ENCODE measurements at regions not wholly inside any gene's neighbourhood (a gene's known extent, or its start where the extent isn't known, plus 50 kb on each side); places are given as distances from the start of the nearest gene placed in this dataset.

DNA sequence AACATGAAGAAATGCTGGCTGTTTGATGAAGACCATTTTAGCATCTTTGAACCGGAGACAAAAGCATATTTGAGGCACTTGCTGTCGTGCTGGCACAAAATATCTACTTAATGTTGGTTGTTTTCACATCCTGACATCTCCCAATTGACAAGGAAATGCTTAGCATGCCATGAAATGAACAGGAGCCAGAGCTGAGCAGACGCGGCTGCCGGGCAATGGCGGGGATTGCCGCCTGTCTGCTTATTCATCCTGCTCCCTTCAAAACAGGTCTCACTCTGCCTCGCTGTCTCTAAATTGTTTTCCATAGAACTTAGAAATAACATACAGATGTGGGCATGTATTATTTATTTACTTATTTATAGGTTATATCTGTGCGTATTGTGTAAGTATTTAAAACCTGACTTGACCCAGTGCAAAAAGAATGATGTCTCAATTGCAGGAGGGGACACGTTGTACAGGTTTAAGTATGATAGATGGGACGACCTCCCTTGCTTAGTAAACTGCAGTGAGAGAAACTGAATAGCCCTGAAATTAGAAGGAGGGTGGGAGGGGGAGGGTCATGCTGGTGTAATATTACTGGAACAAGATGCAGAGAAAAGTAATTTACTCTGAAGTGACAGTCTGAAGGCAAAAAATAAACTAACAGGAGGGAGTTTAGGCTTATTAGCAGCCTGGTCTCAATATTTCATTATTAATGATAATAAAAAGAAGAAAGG lies 590.4 kb upstream of the PLXNA2 start:
- H3K9ac ChIP-seq (ENCODE audit: low read length in 3 of 3) = no peak overlapping the region
- H3K9me3 ChIP-seq (ENCODE audit: control insufficient read depth in 2 of 3, insufficient read depth in 1 of 3, low read length in 3 of 3) = no peaks in the 10 kb centered on the region
- no peak overlapping the region for H3K27ac ChIP-seq (ENCODE audit: low read depth in 2 of 2, low read length in 2 of 2)
- H3K4me1 ChIP-seq (ENCODE audit: control insufficient read depth in 2 of 3, insufficient read depth in 2 of 3, low read depth in 1 of 3, low read length in 3 of 3) = peaks cover 0 to 4% (median 0%) of the 10 kb centered on the region in 3 donors
- TF ChIP-seq CTCF (IDR thresholded peaks at IDR 0.05; ENCODE audit: borderline replicate concordance, extremely low read depth, insufficient read depth) = no peak
- H3K4me3 ChIP-seq (ENCODE audit: low read length in 3 of 3) = no peak overlapping the region
- no peaks in the 10 kb centered on the region for H3K36me3 ChIP-seq (ENCODE audit: control insufficient read depth in 2 of 3, insufficient read depth in 3 of 3, low read length in 3 of 3)
- DNase-seq (peak in 4 of 5 donors; percentile 75 to 92 (median 87)), FAIRE-seq (no peak)
- intact Hi-C loops (cut with DNase I) = no loop called here
- H3K27me3 ChIP-seq (ENCODE audit: control insufficient read depth, insufficient read depth, low read length) = no peaks in the 10 kb centered on the region

- DNase-seq (peak in 4 of 5 donors; percentile 62 to 82 (median 74)), FAIRE-seq (no peak)
- peaks cover 0 to 4% (median 0%) of the 10 kb centered on the region in 3 donors for H3K4me1 ChIP-seq (ENCODE audit: control insufficient read depth in 2 of 3, insufficient read depth in 2 of 3, low read depth in 1 of 3, low read length in 3 of 3)
- intact Hi-C loops (cut with DNase I) = no loop called here
- H3K27me3 ChIP-seq (ENCODE audit: control insufficient read depth, insufficient read depth, low read length) = no peaks in the 10 kb centered on the region
- H3K27ac ChIP-seq (ENCODE audit: low read depth in 2 of 2, low read length in 2 of 2) = no peak overlapping the region
- no peaks in the 10 kb centered on the region for H3K36me3 ChIP-seq (ENCODE audit: control insufficient read depth in 2 of 3, insufficient read depth in 3 of 3, low read length in 3 of 3)
- TF ChIP-seq CTCF (IDR thresholded peaks at IDR 0.05; ENCODE audit: borderline replicate concordance, extremely low read depth, insufficient read depth) = no peak
- H3K4me3 ChIP-seq (ENCODE audit: low read length in 3 of 3) = no peak overlapping the region
- no peaks in the 10 kb centered on the region for H3K9me3 ChIP-seq (ENCODE audit: control insufficient read depth in 2 of 3, insufficient read depth in 1 of 3, low read length in 3 of 3)
- H3K9ac ChIP-seq (ENCODE audit: low read length in 3 of 3) = no peak overlapping the region
Observed at GRCh38 chr1:208835097-208835463, 590.9 kb upstream of the PLXNA2 start.

GRCh38 chr1:208835781-208836180 lies 591.6 kb upstream of the PLXNA2 start:
- H3K27ac ChIP-seq (ENCODE audit: low read depth in 2 of 2, low read length in 2 of 2) = no peak overlapping the region
- intact Hi-C loops (cut with DNase I) = no loop called here
- no peaks in the 10 kb centered on the region for H3K36me3 ChIP-seq (ENCODE audit: control insufficient read depth in 2 of 3, insufficient read depth in 3 of 3, low read length in 3 of 3)
- no peak overlapping the region for H3K9ac ChIP-seq (ENCODE audit: low read length in 3 of 3)
- H3K27me3 ChIP-seq (ENCODE audit: control insufficient read depth, insufficient read depth, low read length) = no peaks in the 10 kb centered on the region
- H3K9me3 ChIP-seq (ENCODE audit: control insufficient read depth in 2 of 3, insufficient read depth in 1 of 3, low read length in 3 of 3) = no peaks in the 10 kb centered on the region
- DNase-seq (no peak), FAIRE-seq (no peak)
- no peak overlapping the region for H3K4me3 ChIP-seq (ENCODE audit: low read length in 3 of 3)
- H3K4me1 ChIP-seq (ENCODE audit: control insufficient read depth in 2 of 3, insufficient read depth in 2 of 3, low read depth in 1 of 3, low read length in 3 of 3) = peaks cover 0 to 4% (median 0%) of the 10 kb centered on the region in 3 donors
- TF ChIP-seq CTCF (IDR thresholded peaks at IDR 0.05; ENCODE audit: borderline replicate concordance, extremely low read depth, insufficient read depth) = no peak

DNA sequence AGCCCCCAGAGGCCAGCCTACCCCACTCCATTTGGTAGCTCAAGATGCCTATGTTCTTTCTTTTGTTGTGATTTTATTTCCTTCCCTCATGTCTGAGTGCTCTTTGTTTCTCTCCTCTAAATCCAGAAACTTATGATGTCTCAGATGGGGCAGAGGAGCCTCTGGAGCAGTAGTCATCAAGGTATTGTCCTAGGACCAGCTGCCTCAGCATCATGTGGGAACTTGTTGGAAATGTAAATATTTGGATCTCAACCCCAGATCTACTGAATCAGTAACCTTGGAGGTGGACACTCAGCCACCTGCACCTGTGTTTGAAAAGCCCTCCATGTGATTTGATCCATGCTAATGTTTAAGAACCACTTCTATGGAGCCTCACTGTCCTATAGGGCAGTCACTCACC lies 593.1 kb upstream of the PLXNA2 start:
- Histone ChIP-seq H3K4me3 (ENCODE audit: low read length in 3 of 3) (no peak overlapping the region), H3K9ac (ENCODE audit: low read length in 3 of 3) (no peak overlapping the region), H3K27me3 (ENCODE audit: control insufficient read depth, insufficient read depth, low read length) (no peaks in the 10 kb centered on the region), H3K9me3 (ENCODE audit: control insufficient read depth in 2 of 3, insufficient read depth in 1 of 3, low read length in 3 of 3) (no peaks in the 10 kb centered on the region), H3K4me1 (ENCODE audit: control insufficient read depth in 2 of 3, insufficient read depth in 2 of 3, low read depth in 1 of 3, low read length in 3 of 3) (peaks cover 0 to 4% (median 0%) of the 10 kb centered on the region in 3 donors), H3K36me3 (ENCODE audit: control insufficient read depth in 2 of 3, insufficient read depth in 3 of 3, low read length in 3 of 3) (no peaks in the 10 kb centered on the region), H3K27ac (ENCODE audit: low read depth in 2 of 2, low read length in 2 of 2) (no peak overlapping the region)
- FAIRE-seq (no peak), DNase-seq (no peak)
- TF ChIP-seq CTCF (IDR thresholded peaks at IDR 0.05; ENCODE audit: borderline replicate concordance, extremely low read depth, insufficient read depth) = no peak
- intact Hi-C loops (cut with DNase I) = no loop called here
